Chondrocyte (in vitro differentiated cells): ENCODE measurements at regions not wholly inside any gene's neighbourhood (a gene's known extent, or its start where the extent isn't known, plus 50 kb on each side); places are given as distances from the start of the nearest gene placed in this dataset.
A peak's percentile ranks its signal among the peaks of the same experiment; 100 is the strongest.

ENCODE experiments used
- DNase-seq: peaks from one replicate; pipeline ENCODE4 v3.0.0; 2021; ENCODE audit warnings: mixed read lengths, low spot score
- H3K27ac Mint-ChIP-seq: one replicate; pipeline ENCODE4 v1.8.0; 2021; ENCODE audit warnings: mild to moderate bottlenecking, moderate library complexity, mixed read lengths; ENCODE audit not compliant: unreplicated experiment
- H3K27me3 Mint-ChIP-seq: 2 replicates; pipeline ENCODE4 v1.8.0; 2021; ENCODE audit warnings: low read depth, mixed read lengths
- H3K36me3 Mint-ChIP-seq: 2 replicates; pipeline ENCODE4 v1.8.0; 2021; ENCODE audit warnings: low read depth, mixed read lengths
- H3K4me1 Mint-ChIP-seq: 2 replicates; pipeline ENCODE4 v1.8.0; 2021; ENCODE audit warnings: low read depth, mild to moderate bottlenecking, mixed read lengths
- H3K4me3 Mint-ChIP-seq: one replicate; pipeline ENCODE4 v1.8.0; 2021; ENCODE audit warnings: mild to moderate bottlenecking, moderate library complexity, mixed read lengths; ENCODE audit not compliant: unreplicated experiment
- H3K9me3 Mint-ChIP-seq: 2 replicates; pipeline ENCODE4 v1.8.0; 2021; ENCODE audit warnings: low read depth, mixed read lengths
- CTCF ChIP-seq: fragments of 200-600 bp; sonication (generic); IDR thresholded peaks from 2 replicates; pipeline ENCODE4 v1.5.0; 2021; ENCODE audit warnings: antibody characterized with exemption, mild to moderate bottlenecking, moderate library complexity

- Mint-ChIP-seq H3K4me3 (no peak overlapping the region), H3K27me3 (peaks cover 24% of the 10 kb centered on the region), H3K36me3 (no peaks in the 10 kb centered on the region), H3K27ac (no peak overlapping the region), H3K4me1 (no peaks in the 10 kb centered on the region), H3K9me3 (no peaks in the 10 kb centered on the region)
- TF ChIP-seq CTCF, result no peak
- DNase-seq, result no peak
These were observed 53.2 kb upstream of the ADPGK start for GRCh38 chr15:72836676-72837330.

GRCh38 chr15:72835294-72835890, 51.8 kb upstream of the ADPGK start:
- no peak for DNase-seq
- peak; percentile 64 for TF ChIP-seq CTCF
- Mint-ChIP-seq H3K27ac (no peak overlapping the region), H3K4me3 (no peak overlapping the region), H3K36me3 (no peaks in the 10 kb centered on the region), H3K27me3 (peaks cover 23% of the 10 kb centered on the region), H3K4me1 (no peaks in the 10 kb centered on the region), H3K9me3 (no peaks in the 10 kb centered on the region)

GRCh38 chr15:72833561-72833960, 50.0 kb upstream of the ADPGK start:
- Mint-ChIP-seq H3K9me3 (no peaks in the 10 kb centered on the region), H3K4me3 (no peak overlapping the region), H3K36me3 (no peaks in the 10 kb centered on the region), H3K4me1 (no peaks in the 10 kb centered on the region), H3K27me3 (peaks cover 21% of the 10 kb centered on the region), H3K27ac (no peak overlapping the region)
- DNase-seq, result no peak
- TF ChIP-seq CTCF, result no peak
